Hepatic stellate cell (primary cell): ENCODE measurements at regions not wholly inside any gene's neighbourhood (a gene's known extent, or its start where the extent isn't known, plus 50 kb on each side); places are given as distances from the start of the nearest gene placed in this dataset.

ENCODE experiments used
- DNase-seq: peaks from one replicate; pipeline ENCODE4 v3.0.0; 2011; ENCODE audit warnings: low spot score

GRCh38 chr15:62946940-62947339 is 95.6 kb upstream of the TPM1 start:
- DNase-seq = no peak

- no peak for DNase-seq
These were observed 92.0 kb upstream of the TPM1 start for GRCh38 chr15:62950462-62950931.

GRCh38 chr15:62951481-62951880 is 91.1 kb upstream of the TPM1 start:
- DNase-seq = no peak

- DNase-seq = no peak
These were observed 89.5 kb upstream of the TPM1 start for GRCh38 chr15:62953021-62953420.

GRCh38 chr15:62953496-62954045 is 89.0 kb upstream of the TPM1 start:
- no peak for DNase-seq

- DNase-seq = no peak
These were observed 85.4 kb upstream of the TPM1 start for GRCh38 chr15:62957130-62957529.

- no peak for DNase-seq
These were observed 83.8 kb upstream of the TPM1 start for GRCh38 chr15:62958528-62959363.

- DNase-seq = no peak
These were observed 81.4 kb upstream of the TPM1 start for GRCh38 chr15:62961134-62961533.

GRCh38 chr15:62962101-62962995 is 80.2 kb upstream of the TPM1 start:
- DNase-seq = no peak

- DNase-seq = no peak
These were observed 78.3 kb upstream of the TPM1 start for GRCh38 chr15:62964251-62964650.

- no peak for DNase-seq
These were observed 76.1 kb upstream of the TPM1 start for GRCh38 chr15:62966294-62967078.

GRCh38 chr15:62968699-62969098 is 73.8 kb upstream of the TPM1 start:
- DNase-seq = no peak

- no peak for DNase-seq
These were observed 73.0 kb upstream of the TPM1 start for GRCh38 chr15:62969442-62970089.

- DNase-seq = no peak
These were observed 69.7 kb upstream of the TPM1 start for GRCh38 chr15:62972814-62973213.

- DNase-seq = no peak
These were observed 67.0 kb upstream of the TPM1 start for GRCh38 chr15:62975515-62975914.

GRCh38 chr15:62976301-62976881 is 66.2 kb upstream of the TPM1 start:
- peak; percentile 44 for DNase-seq

- DNase-seq = peak; percentile 44
These were observed 64.4 kb upstream of the TPM1 start for GRCh38 chr15:62977952-62978811.

GRCh38 chr15:62979252-62979651 is 63.3 kb upstream of the TPM1 start:
- DNase-seq = no peak

GRCh38 chr15:62981071-62981470 is 61.5 kb upstream of the TPM1 start:
- no peak for DNase-seq

- no peak for DNase-seq
These were observed 58.6 kb upstream of the TPM1 start for GRCh38 chr15:62983956-62984355.
